HG02885 (cell line): ENCODE measurements at regions not wholly inside any gene's neighbourhood (a gene's known extent, or its start where the extent isn't known, plus 50 kb on each side); places are given as distances from the start of the nearest gene placed in this dataset.

Experiments used
- ATAC-seq: cut with Tn5 transposase; IDR thresholded peaks from one replicate; pipeline ENCODE4 v1.9.1; 2021; ENCODE audit warnings: mild to moderate bottlenecking; ENCODE audit not compliant: unreplicated experiment, poor library complexity

DNA sequence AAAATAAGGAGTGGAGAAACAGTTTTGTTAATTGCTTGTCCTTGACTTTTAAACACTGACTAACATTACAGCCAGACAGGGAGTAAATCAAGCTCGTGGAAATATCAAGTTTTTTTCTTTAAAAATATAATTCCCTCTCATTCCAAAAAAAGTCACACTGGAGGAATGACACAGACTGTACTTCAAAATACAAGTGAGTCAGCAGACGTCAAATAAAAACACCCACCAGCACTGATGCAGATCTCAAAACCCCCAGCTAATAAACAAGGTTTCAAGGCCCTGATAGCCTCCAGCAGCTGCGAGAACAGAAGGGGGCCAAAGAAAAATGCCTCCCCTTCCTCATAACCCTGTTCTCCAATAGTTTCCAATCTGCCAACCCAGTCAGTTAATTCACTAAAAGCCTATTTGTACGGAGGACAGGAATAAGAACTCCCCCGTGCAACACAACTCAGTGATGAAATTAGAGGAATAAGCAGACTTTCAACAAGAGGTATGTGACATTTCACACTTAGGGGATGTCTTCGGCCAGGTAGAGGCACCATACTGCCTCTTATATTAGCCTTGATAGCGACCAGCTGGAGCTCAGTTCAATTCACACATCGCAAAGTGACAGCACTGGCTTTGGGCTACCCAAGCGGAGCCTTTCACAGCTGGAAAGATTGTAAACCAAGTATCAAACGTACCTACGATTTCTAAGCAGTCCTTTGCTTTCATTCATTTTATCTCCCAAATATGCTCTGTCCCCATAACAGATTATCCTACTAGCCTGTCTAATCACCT, 561.0 kb upstream of the KLF12 start:
- ATAC-seq, result no peak

DNA sequence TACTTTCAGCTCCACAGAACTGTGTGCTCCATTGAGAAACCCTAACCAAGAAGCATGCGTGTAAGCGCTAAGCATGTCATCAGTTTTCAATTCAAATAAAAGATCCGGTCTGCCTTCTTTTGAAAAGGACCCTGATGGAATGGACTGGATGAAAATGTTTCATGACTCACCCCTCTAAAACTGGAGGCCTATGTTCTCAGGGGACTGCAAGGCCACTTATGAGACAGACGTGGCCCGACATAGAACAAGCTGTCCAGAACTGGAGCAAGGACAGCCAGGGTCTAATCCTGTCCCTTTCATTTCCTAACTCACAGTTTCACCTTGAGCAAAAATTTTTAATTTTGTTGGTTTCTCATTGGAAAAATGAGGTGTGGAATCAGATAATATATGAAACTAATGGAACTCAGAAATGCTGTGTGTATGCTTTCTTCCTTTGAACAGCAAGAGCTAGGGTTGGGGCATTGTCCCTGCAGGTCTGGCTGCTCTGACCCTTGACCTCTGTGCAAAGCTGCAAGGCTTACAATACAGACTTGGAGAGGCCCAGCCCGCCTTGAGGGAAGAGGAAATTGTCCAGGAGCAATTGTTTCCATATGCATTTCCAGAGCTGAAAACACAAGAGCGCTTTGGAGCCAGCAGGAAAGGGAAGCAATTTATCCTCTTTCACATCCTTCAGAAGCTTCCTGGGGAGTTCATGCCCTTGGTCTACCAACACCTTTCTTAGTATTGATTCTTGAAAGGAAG, 553.4 kb upstream of the KLF12 start:
- ATAC-seq, result no peak

GRCh38 chr13:74683411-74683810, 549.2 kb upstream of the KLF12 start:
- ATAC-seq, result no peak

DNA sequence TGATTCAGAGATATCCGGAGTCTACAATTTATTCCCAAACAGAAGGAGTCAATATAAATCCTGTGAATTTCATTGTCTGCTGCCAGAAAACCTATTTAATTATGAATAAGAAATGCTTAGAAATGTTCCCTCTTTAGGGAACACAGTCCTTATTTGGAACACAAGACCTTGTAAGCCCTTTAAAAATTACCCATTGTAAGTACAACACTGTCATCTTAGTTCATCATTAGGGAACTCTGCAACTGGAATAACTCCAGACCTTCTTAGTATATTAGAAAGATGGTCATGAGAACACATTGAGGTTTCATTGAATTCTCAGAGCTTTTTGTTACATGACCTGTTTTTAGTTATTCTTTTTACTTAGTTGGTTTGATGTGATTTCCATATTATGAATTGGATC, 548.5 kb upstream of the KLF12 start:
- ATAC-seq, result no peak

GRCh38 chr13:74681891-74682290, 547.7 kb upstream of the KLF12 start:
- ATAC-seq, result no peak

GRCh38 chr13:74678308-74678965, 544.2 kb upstream of the KLF12 start:
- no peak for ATAC-seq

DNA sequence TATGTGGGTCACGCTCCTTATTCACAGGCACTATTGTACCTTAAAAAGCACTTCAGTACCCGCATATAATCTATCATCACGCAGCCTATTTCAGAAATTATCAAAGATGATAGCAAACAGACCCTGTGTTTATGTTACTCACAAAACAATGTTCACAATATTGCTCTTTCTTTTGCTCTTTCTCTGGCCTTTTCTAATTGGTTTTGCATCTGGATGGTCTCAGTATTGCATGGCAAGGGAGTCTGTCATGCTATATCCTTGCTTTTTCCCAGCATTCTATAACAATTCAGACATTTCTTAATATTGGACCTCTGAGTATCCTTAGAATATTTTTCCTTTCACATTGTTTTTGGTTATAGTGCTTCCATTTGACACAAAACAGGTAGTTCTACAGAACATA, 541.8 kb upstream of the KLF12 start:
- ATAC-seq, result no peak

DNA sequence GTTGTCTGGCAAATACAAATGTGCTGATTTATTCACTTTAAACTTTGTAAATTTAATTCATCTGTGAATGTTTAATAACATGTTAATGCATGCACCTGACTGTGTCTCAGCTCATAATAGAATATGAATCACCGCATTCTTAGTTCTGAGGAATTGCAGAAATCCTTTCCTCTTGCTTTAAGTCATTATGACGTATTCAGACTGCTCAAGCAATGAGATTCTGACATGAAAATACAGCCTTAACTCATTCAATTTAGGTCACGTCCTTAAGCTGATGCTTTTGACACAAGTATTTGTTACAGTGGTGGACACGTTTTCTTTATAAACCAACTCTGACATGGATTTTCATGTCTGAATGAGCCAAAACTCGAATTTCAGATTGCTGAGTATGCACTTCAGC, 541.0 kb upstream of the KLF12 start:
- ATAC-seq, result no peak

- no peak for ATAC-seq
These were observed 540.5 kb upstream of the KLF12 start for GRCh38 chr13:74674720-74675119.

- no peak for ATAC-seq
These were observed 534.9 kb upstream of the KLF12 start for GRCh38 chr13:74669149-74669548.

GRCh38 chr13:74667656-74668203, 533.5 kb upstream of the KLF12 start:
- ATAC-seq, result no peak

GRCh38 chr13:74662905-74663304, 528.7 kb upstream of the KLF12 start:
- no peak for ATAC-seq

- ATAC-seq, result no peak
These were observed 527.6 kb upstream of the KLF12 start for GRCh38 chr13:74661851-74662250.

DNA sequence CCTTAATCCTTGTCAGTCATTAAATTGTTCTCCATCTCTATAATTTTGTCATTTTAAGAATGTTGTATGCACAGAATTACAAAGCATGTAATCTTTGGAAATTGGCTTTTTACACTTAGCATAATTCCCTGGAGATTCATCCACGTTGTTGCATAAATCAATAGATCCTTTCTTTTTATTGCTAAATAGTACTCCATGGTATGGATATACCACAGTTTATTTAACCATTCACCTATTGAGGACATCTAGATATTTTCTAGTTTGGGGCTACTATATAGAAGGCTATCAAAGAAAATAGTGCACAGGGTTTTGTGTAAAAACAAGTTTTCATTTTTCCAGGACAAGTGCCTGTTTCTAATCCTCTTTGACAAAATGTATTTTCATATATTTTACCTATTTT, 523.6 kb upstream of the KLF12 start:
- ATAC-seq, result no peak

DNA sequence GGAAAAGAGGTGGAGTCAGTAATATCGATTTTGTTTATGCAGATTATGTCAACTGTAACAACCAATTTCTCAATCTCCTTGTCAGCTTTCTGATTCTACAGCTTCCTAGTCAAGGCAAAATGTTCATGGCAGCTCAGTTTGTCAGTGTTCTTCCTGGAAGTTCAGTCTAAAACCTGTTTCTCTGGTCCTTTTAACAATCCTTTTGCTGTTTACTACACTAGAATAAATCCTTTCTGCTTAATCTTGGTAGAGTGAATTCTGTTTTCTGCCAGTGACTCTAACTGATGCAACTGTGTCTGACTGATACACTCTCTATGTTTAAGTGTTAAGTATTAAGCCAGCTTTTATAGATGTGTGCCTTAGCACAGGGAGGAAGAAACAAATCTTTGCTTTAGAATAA, 516.9 kb upstream of the KLF12 start:
- ATAC-seq, result no peak

DNA sequence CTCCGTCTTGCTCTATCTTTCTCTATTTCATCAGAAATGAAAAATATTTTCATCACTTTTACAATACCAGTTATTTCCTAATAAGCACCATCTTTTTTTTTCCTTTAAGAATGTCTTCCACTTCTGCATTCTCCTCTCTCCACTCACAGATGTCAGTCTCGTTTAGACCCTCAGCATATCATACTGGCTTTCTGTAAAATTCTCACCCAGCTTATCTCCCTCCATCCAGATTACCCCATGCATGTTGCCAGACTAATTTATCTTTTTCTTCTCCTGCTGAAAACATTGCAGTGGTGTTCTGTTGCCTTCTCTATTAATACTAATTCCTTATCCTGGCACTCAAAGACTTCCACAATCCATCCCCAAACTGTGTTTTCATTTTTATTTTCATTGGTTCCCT, 513.8 kb upstream of the KLF12 start:
- ATAC-seq, result no peak

DNA sequence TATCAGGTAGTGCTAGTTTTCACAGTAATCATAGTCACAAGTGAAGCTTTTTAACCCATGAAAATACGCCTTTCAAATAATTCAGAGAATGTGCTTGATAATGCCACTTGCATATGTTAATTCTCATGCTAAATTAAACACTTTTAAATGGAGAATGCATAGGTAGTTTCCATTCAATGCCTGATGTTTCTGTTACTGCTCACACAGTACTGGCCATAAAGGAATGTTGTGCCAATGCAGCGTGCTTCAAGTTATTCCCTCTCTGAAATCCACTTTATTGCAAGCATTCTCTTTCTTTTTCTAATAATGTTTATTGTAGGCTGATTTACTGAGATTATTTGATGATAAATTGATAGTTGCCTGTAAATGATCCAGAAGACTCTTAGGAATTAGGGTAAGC, 513.0 kb upstream of the KLF12 start:
- ATAC-seq, result no peak

DNA sequence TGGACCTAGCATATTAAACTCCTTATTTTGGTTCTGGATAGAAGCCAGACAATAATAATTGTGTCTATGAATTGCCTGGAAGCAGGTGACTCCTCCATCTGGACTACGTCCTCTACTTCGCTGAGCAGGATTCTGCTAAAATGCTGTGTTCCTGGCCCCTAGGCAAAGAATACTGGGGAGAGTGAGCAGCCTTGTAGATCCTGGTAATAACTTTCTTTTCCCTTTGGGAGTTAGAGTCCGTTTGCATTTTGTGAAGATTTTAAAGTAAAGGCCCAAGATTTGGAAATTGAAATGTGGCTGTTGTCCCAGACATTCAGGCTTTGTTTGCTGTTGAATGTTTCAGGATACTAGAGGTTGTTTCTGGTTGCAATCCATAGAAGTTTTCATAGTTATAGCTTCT, 511.9 kb upstream of the KLF12 start:
- no peak for ATAC-seq

DNA sequence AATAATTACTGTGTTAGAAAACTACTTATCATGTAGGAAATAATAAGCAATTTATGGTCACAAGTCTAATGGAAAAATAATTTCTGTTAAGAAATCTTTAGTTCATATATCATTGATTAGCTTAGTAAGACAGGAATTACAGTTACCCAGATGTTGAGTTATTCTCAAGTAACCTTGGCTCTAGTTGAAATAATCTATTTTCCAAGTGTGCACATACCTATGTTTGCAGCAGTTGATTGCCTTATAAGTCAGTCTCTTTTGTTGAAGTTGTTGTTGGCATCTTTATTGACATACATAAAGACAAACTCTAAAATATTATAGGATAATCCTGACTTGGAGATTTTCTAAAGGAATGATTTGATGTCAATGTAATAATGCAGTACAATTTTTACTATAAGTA, 511.4 kb upstream of the KLF12 start:
- no peak for ATAC-seq

- ATAC-seq, result no peak
These were observed 510.0 kb upstream of the KLF12 start for GRCh38 chr13:74644229-74644628.

DNA sequence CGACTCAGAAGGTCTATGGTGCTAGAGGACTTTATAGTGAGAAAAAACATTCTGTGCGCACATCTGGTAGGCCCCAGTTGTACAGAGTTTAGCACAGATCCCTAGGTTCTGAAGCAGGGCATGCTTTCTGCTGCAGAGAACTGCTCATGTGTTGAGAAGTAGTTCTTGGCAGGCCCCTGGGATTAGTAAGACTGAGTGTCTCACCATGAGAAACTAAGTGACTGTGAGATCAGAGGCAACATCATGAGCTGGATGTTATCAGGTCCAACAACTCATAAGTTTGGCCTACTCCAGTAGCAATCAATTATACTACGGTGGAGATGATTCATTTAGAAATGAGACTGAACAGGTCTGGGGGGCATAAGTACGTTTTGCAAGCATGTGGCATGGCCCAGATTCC, 507.4 kb upstream of the KLF12 start:
- no peak for ATAC-seq
